GM23338 (cell line): ENCODE measurements at regions not wholly inside any gene's neighbourhood (a gene's known extent, or its start where the extent isn't known, plus 50 kb on each side); places are given as distances from the start of the nearest gene placed in this dataset.

Experiments used
- ATAC-seq: fragments of 200-7000 bp; cut with Tn5 transposase; 3 replicates; pipeline ENCODE4 v1.9.1; 2020
- DNase-seq: peaks from one replicate; pipeline ENCODE4 v3.0.0-alpha.2; 2015; ENCODE audit warnings: low spot score
- H2AFZ ChIP-seq: fragments of 200-600 bp; sonication (generic); 2 replicates; pipeline ENCODE4 v1.8.0; 2016; ENCODE audit warnings: antibody characterized with exemption, mild to moderate bottlenecking, moderate library complexity
- H3F3A ChIP-seq: fragments of 200-600 bp; sonication (generic); replicated peaks from 2 replicates; pipeline ENCODE4 v1.8.0; 2017; ENCODE audit warnings: antibody characterized with exemption, mixed run types, low read depth
- H3K27ac ChIP-seq: fragments of 200-600 bp; sonication (generic); 2 replicates; pipeline ENCODE4 v1.6.1; 2016; ENCODE audit warnings: low read depth
- H3K27me3 ChIP-seq: fragments of 200-600 bp; sonication (generic); 2 replicates; pipeline ENCODE4 v1.8.0; 2016; ENCODE audit warnings: mild to moderate bottlenecking, mixed run types, moderate library complexity; ENCODE audit not compliant: insufficient read depth
- H3K36me3 ChIP-seq: fragments of 200-600 bp; sonication (generic); 2 replicates; pipeline ENCODE4 v1.8.0; 2016; ENCODE audit warnings: mild to moderate bottlenecking; ENCODE audit not compliant: insufficient read depth
- H3K4me1 ChIP-seq: fragments of 200-600 bp; sonication (generic); 2 replicates; pipeline ENCODE4 v1.8.0; 2016; ENCODE audit warnings: mild to moderate bottlenecking, moderate library complexity; ENCODE audit not compliant: insufficient read depth
- H3K4me2 ChIP-seq: fragments of 200-600 bp; sonication (generic); 2 replicates; pipeline ENCODE4 v1.7.1; 2017; ENCODE audit warnings: mixed run types
- H3K4me3 ChIP-seq: fragments of 200-600 bp; sonication (generic); 2 replicates; pipeline ENCODE4 v1.6.1; 2016; ENCODE audit warnings: mixed run types
- H3K79me2 ChIP-seq: fragments of 200-600 bp; sonication (generic); replicated peaks from 2 replicates; pipeline ENCODE4 v1.8.0; 2017; ENCODE audit warnings: mild to moderate bottlenecking; ENCODE audit not compliant: insufficient read depth
- H3K9me2 ChIP-seq: fragments of 200-600 bp; sonication (generic); 2 replicates; pipeline ENCODE4 v1.8.0; 2017; ENCODE audit not compliant: insufficient read depth
- H4K20me1 ChIP-seq: fragments of 200-600 bp; sonication (generic); replicated peaks from 2 replicates; pipeline ENCODE4 v1.8.0; 2017; ENCODE audit warnings: mild to moderate bottlenecking; ENCODE audit not compliant: insufficient read depth
- H3K27ac Mint-ChIP-seq: 2 replicates; pipeline ENCODE4 v1.8.0; 2020; ENCODE audit warnings: inconsistent platforms, mild to moderate bottlenecking, moderate library complexity, mixed read lengths
- H3K27me3 Mint-ChIP-seq: 3 replicates; pipeline ENCODE4 v1.8.0; 2022; ENCODE audit warnings: low read depth, mild to moderate bottlenecking, moderate library complexity, mixed read lengths, inconsistent platforms; ENCODE audit not compliant: insufficient read depth, poor library complexity
- H3K36me3 Mint-ChIP-seq: 3 replicates; pipeline ENCODE4 v1.8.0; 2021; ENCODE audit warnings: low read depth, mild to moderate bottlenecking, inconsistent platforms, moderate library complexity, mixed read lengths
- H3K4me1 Mint-ChIP-seq: 3 replicates; pipeline ENCODE4 v1.8.0; 2020; ENCODE audit warnings: mild to moderate bottlenecking, inconsistent platforms, mixed read lengths
- H3K4me3 Mint-ChIP-seq: 3 replicates; pipeline ENCODE4 v1.8.0; 2021; ENCODE audit warnings: moderate library complexity, mild to moderate bottlenecking, inconsistent platforms, mixed read lengths
- H3K9me3 Mint-ChIP-seq: 3 replicates; pipeline ENCODE4 v1.8.0; 2020; ENCODE audit warnings: moderate library complexity, mild to moderate bottlenecking, inconsistent platforms, mixed read lengths
- CREB1 ChIP-seq: fragments of 250-450 bp; sonication (Bioruptor Pico); IDR thresholded peaks from 2 replicates; pipeline ENCODE4 v1.5.0; 2020; ENCODE audit warnings: low read depth, mild to moderate bottlenecking, moderate library complexity
- CTCF ChIP-seq, 2 experiments: fragments of 200-600 bp in 1 of 2; sonication (generic) in 1 of 2; conservative IDR thresholded peaks; 2 replicates each; pipeline versions ENCODE4 v1.5.1 to v1.6.1; 2016 to 2017; ENCODE audit warnings: antibody characterized with exemption in 2 of 2, low read depth in 2 of 2, mild to moderate bottlenecking in 2 of 2, moderate library complexity in 1 of 2
- EZH2phosphoT487 ChIP-seq: fragments of 200-600 bp; sonication (generic); IDR thresholded peaks from one replicate; pipeline ENCODE4 v1.8.1; 2018; ENCODE audit warnings: antibody characterized with exemption; ENCODE audit not compliant: unreplicated experiment
- JUNB ChIP-seq: IDR thresholded peaks from one replicate; pipeline ENCODE4 v1.6.1; 2016; ENCODE audit warnings: antibody characterized with exemption; ENCODE audit not compliant: unreplicated experiment
- NANOG ChIP-seq: IDR thresholded peaks from 2 replicates; pipeline ENCODE4 v1.6.1; 2016; ENCODE audit warnings: antibody characterized with exemption, borderline replicate concordance
- POLR2AphosphoS5 ChIP-seq: IDR thresholded peaks from 2 replicates; pipeline ENCODE4 v1.6.1; 2016; ENCODE audit warnings: antibody characterized with exemption, low read depth
- STAT1 ChIP-seq: IDR thresholded peaks from one replicate; pipeline ENCODE4 v1.6.1; 2016; ENCODE audit warnings: antibody characterized with exemption; ENCODE audit not compliant: unreplicated experiment
- ZNF114 ChIP-seq: fragments of 250-450 bp; sonication (Bioruptor Pico); IDR thresholded peaks from 2 replicates; pipeline ENCODE4 v1.5.0; 2020; ENCODE audit warnings: mild to moderate bottlenecking, moderate library complexity
- ZNF331 ChIP-seq: fragments of 250-450 bp; sonication (Bioruptor Pico); IDR thresholded peaks from 2 replicates; pipeline ENCODE4 v1.5.0; 2020; ENCODE audit warnings: low read depth, mild to moderate bottlenecking, moderate library complexity
- ZNF462 ChIP-seq: fragments of 250-450 bp; sonication (Bioruptor Pico); IDR thresholded peaks from 2 replicates; pipeline ENCODE4 v1.5.0; 2020; ENCODE audit warnings: mild to moderate bottlenecking, moderate library complexity

- TF ChIP-seq NANOG (no peak), CTCF (conservative IDR thresholded peaks at IDR 0.05; ENCODE audit: low read depth in 2 of 2) (no peak), ZNF462 (CRISPR knock-in tag) (no peak), ZNF331 (no peak), JUNB (no peak)
Measured at GRCh38 chr11:95586155-95586554, 203.4 kb downstream of the FAM76B start (continued).

GRCh38 chr11:95585752-95586077 lies 203.9 kb downstream of the FAM76B start:
- H3K27ac ChIP-seq: no peak overlapping the region
- no peak for ATAC-seq

More at GRCh38 chr11:95585752-95586077, 203.9 kb downstream of the FAM76B start:
- no peaks in the 10 kb centered on the region for H3F3A ChIP-seq
- Mint-ChIP-seq H3K36me3 (no peaks in the 10 kb centered on the region), H3K4me1 (no peaks in the 10 kb centered on the region), H3K9me3 (no peaks in the 10 kb centered on the region), H3K27me3 (no peaks in the 10 kb centered on the region), H3K4me3 (no peak overlapping the region), H3K27ac (no peak overlapping the region)
- TF ChIP-seq ZNF114 (CRISPR knock-in tag) (no peak), POLR2AphosphoS5 (no peak), EZH2phosphoT487 (no peak), STAT1 (no peak), NANOG (no peak), ZNF331 (no peak), CREB1 (no peak)
- no peaks in the 10 kb centered on the region for H3K36me3 ChIP-seq
- DNase-seq: no peak
- no peak overlapping the region for H2AFZ ChIP-seq
- H3K79me2 ChIP-seq: no peaks in the 10 kb centered on the region
- H3K4me1 ChIP-seq: no peaks in the 10 kb centered on the region
- no peak overlapping the region for H3K4me3 ChIP-seq
- H4K20me1 ChIP-seq: no peaks in the 10 kb centered on the region
- H3K9me2 ChIP-seq: no peaks in the 10 kb centered on the region
- no peak overlapping the region for H3K4me2 ChIP-seq
- H3K27me3 ChIP-seq: no peaks in the 10 kb centered on the region
